HG02870 (cell line): ENCODE measurements at regions not wholly inside any gene's neighbourhood (a gene's known extent, or its start where the extent isn't known, plus 50 kb on each side); places are given as distances from the start of the nearest gene placed in this dataset.

Experiments used
- ATAC-seq: cut with Tn5 transposase; IDR thresholded peaks from one replicate; pipeline ENCODE4 v1.9.1; 2021; ENCODE audit warnings: mild to moderate bottlenecking, moderate library complexity; ENCODE audit not compliant: unreplicated experiment

GRCh38 chr6:127053032-127053874, 65.2 kb upstream of the RSPO3 start:
- ATAC-seq, result no peak

DNA sequence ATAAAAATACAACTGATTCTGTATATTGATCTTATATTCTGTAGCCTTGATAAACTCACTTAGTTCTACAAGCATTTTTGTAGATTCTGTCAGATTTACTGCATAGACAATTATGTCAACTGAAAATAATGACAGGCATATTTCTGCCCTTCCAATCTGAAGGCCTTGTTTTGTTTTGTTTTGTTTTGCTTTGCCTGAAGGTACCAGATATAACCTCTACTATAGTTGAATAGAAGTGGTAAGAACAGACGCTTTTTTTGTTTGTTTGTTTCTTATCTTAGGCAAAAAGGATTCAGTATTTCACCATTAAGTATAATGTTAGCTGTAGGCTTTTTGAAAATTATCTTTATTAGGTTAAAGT, 64.6 kb upstream of the RSPO3 start:
- no peak for ATAC-seq

GRCh38 chr6:127058027-127058426, 60.4 kb upstream of the RSPO3 start:
- ATAC-seq, result no peak

GRCh38 chr6:127058936-127059335, 59.5 kb upstream of the RSPO3 start:
- no peak for ATAC-seq
